Activated CD8-positive, alpha-beta memory T cell treated with anti-CD3 and anti-CD28 coated beads, Interleukin-2, amount 50 U/mL, for 48 hours (primary cell): ENCODE measurements at regions not wholly inside any gene's neighbourhood (a gene's known extent, or its start where the extent isn't known, plus 50 kb on each side); places are given as distances from the start of the nearest gene placed in this dataset.

Experiments used
- DNase-seq: peaks from one replicate; pipeline ENCODE4 v3.0.0-alpha.2; 2020

- no peak for DNase-seq
These were observed 50.8 kb upstream of the OCM2 start for GRCh38 chr7:98040626-98041360.

DNA sequence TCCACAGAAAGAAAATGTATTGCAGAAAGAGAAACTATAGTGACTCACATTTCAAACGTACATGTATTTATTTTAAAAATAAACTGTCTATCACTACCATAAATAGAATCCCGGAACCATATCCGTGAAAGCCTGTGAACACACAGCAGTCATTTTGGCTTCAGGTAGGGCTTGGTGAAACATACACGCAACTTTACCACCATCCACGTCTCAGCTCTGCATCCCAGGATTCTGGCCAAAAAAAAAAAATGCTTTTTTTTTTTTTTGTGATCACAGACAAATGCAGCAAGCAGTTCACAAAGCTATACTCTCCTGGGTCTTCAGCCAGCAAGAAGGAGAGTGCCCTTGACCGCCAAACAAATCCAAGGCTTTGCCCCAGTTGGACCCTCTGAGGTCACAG, 56.8 kb upstream of the OCM2 start:
- no peak for DNase-seq

- no peak for DNase-seq
These were observed 57.6 kb upstream of the LMTK2 start for GRCh38 chr7:98049034-98049433.

DNA sequence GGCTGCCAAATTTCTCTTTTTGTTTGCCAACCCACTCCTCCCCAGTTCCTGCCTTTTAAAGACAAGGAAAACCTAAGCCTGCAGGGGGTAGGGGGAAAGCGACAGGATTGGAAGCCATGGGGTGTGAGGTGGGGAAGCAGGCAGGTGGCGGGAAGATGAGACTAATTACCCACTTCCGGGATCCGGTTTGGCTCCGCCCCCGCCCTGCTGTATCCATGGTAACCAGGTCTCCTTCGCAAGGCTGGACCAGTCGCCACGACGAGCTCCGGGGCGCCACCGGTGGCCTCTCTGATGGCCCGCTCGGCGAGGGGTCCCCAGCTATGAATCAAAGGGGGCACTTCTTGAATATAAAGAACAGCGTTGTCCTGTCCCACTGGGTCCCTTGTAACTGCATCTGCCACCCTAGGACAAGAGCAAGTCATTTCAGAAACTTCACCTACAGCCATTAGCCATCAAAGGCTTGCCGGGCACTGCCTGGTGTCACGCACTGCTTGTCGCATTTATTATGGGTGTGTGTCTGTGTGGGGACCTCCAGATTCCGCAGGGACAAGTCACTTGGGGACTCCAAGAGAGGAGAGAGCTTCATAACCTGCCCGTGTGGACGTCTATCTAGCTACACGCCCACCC, 55.4 kb upstream of the LMTK2 start:
- DNase-seq, result peak; percentile 82

GRCh38 chr7:98054585-98054984, 52.1 kb upstream of the LMTK2 start:
- no peak for DNase-seq

GRCh38 chr7:98056580-98056979, 50.1 kb upstream of the LMTK2 start:
- DNase-seq, result no peak
